Prostate gland (tissue), 2 donors: ENCODE measurements at regions not wholly inside any gene's neighbourhood (a gene's known extent, or its start where the extent isn't known, plus 50 kb on each side); places are given as distances from the start of the nearest gene placed in this dataset.

Experiments
- CTCF ChIP-seq, 4 experiments: fragments of 200-600 bp in 2 of 4; fragments of 450-650 bp in 2 of 4; sonication (generic) in 2 of 4; IDR thresholded peaks; 1 replicate in 3 of 4; 2 replicates in 1 of 4; pipeline ENCODE4 v1.5.1; 2016 to 2019; ENCODE audit warnings: antibody characterized with exemption in 4 of 4, mild to moderate bottlenecking in 2 of 4, moderate library complexity in 2 of 4
- POLR2A ChIP-seq: fragments of 450-650 bp; IDR thresholded peaks from one replicate; pipeline ENCODE4 v1.6.1; 2016; ENCODE audit warnings: antibody characterized with exemption, mild to moderate bottlenecking
- POLR2AphosphoS5 ChIP-seq: sonication (generic); formaldehyde crosslinking; IDR thresholded peaks from one replicate; pipeline ENCODE4 v1.6.1; 2017; ENCODE audit warnings: antibody characterized with exemption

- TF ChIP-seq CTCF (IDR thresholded peaks at IDR 0.05) (no peak), POLR2AphosphoS5 (no peak), POLR2A (no peak)
Measured at GRCh38 chr10:28188526-28188925, 114.3 kb downstream of the MPP7 start.
